GM12878 (cell line): ENCODE measurements at regions not wholly inside any gene's neighbourhood (a gene's known extent, or its start where the extent isn't known, plus 50 kb on each side); places are given as distances from the start of the nearest gene placed in this dataset.

Source experiments
- ATAC-seq: fragments of 200-7000 bp; cut with Tn5 transposase; 3 replicates; pipeline ENCODE4 v1.9.1; 2020; ENCODE audit warnings: mild to moderate bottlenecking, moderate library complexity
- BruUV-seq: library from RNA; stranded (reverse); fragments of 400-500 nt; replicated peaks from 2 replicates; lab custom pipeline; 2021; lab: Mats Ljungman, UMichigan
- CTCF ChIA-PET: fragments of 300-600 bp; sonication (Branson Sonifier 250); formaldehyde crosslinking; extraction: SDS; loops from one replicate; lab custom pipeline; 2021; ENCODE audit warnings: inconsistent platforms; lab: Yijun Ruan, JAX
- POLR2A ChIA-PET: fragments of 350-600 bp; formaldehyde crosslinking; extraction: SDS; loops from one replicate; lab custom pipeline; 2021; ENCODE audit warnings: inconsistent platforms; lab: Charles Lee
- RAD21 ChIA-PET: fragments of 300-600 bp; sonication (Branson Sonifier 250); formaldehyde crosslinking; loops from one replicate; lab custom pipeline; 2023; ENCODE audit warnings: antibody characterized with exemption; ENCODE audit not compliant: unreplicated experiment; lab: Charles Lee
- SMC1A ChIA-PET: fragments of 300-600 bp; sonication (Branson Sonifier 250); formaldehyde crosslinking; loops from one replicate; lab custom pipeline; 2023; ENCODE audit not compliant: unreplicated experiment, uncharacterized antibody; lab: Charles Lee
- DNase-seq: peaks from one replicate; pipeline ENCODE4 v3.0.0-alpha.2; 2011; ENCODE audit warnings: low read depth, low spot score
- FAIRE-seq: peaks from 3 replicates; lab custom pipeline; 2011; peaks lifted over from hg19 to GRCh38; lab: Jason Lieb, UNC
- H2AFZ ChIP-seq: 2 replicates; pipeline ENCODE4 v1.6.0; 2011; ENCODE audit warnings: low read depth, low read length, control low read depth; ENCODE audit not compliant: control insufficient read depth
- H3K27ac ChIP-seq: 2 replicates; pipeline ENCODE4 v1.5.1; 2011; ENCODE audit warnings: control low read depth; ENCODE audit not compliant: control insufficient read depth, insufficient read depth
- H3K27me3 ChIP-seq, 2 experiments: replicated peaks in 1 of 2; 2 replicates each; pipeline versions ENCODE4 v1.6.0 to v1.6.1; 2011; ENCODE audit warnings: low read length in 1 of 2; ENCODE audit not compliant: control insufficient read depth in 2 of 2, insufficient read depth in 2 of 2
- H3K36me3 ChIP-seq, 2 experiments: 2 replicates each; pipeline ENCODE4 v1.5.1; 2011; ENCODE audit warnings: low read length in 1 of 2; ENCODE audit not compliant: control insufficient read depth in 2 of 2, insufficient read depth in 2 of 2
- H3K4me1 ChIP-seq: 2 replicates; pipeline ENCODE4 v1.6.1; 2011; ENCODE audit warnings: mild to moderate bottlenecking, low read length, moderate library complexity, mixed read lengths; ENCODE audit not compliant: control insufficient read depth, insufficient read depth
- H3K4me2 ChIP-seq: 2 replicates; pipeline ENCODE4 v1.6.0; 2011; ENCODE audit warnings: control low read depth; ENCODE audit not compliant: control insufficient read depth, insufficient read depth
- H3K4me3 ChIP-seq: fragments of 200-600 bp; sonication (generic); 2 replicates; pipeline ENCODE4 v1.5.1; 2016
- H3K79me2 ChIP-seq: 2 replicates; pipeline ENCODE4 v1.6.0; 2011; ENCODE audit warnings: low read length; ENCODE audit not compliant: control insufficient read depth, insufficient read depth
- H3K9ac ChIP-seq: 2 replicates; pipeline ENCODE4 v1.8.0; 2011; ENCODE audit warnings: low read length, control low read depth, mixed read lengths; ENCODE audit not compliant: control insufficient read depth, insufficient read depth
- H3K9me3 ChIP-seq: replicated peaks from 3 replicates; pipeline ENCODE4 v1.5.1; 2011; ENCODE audit warnings: mild to moderate bottlenecking, low read length; ENCODE audit not compliant: control insufficient read depth, insufficient read depth
- H4K20me1 ChIP-seq: 2 replicates; pipeline ENCODE4 v1.6.0; 2011; ENCODE audit not compliant: control insufficient read depth, insufficient read depth
- FOXK2 ChIP-seq: fragments of 450-650 bp; IDR thresholded peaks from 2 replicates; pipeline ENCODE4 v1.6.1; 2017; ENCODE audit warnings: mild to moderate bottlenecking, moderate library complexity
- KDM1A ChIP-seq: fragments of 200-600 bp; sonication (generic); IDR thresholded peaks from 2 replicates; pipeline ENCODE4 v1.6.1; 2016; ENCODE audit warnings: borderline replicate concordance
- NFYA ChIP-seq: IDR thresholded peaks from 2 replicates; pipeline ENCODE4 v1.6.1; 2011; ENCODE audit warnings: low read depth, mild to moderate bottlenecking, low read length, improper control_type of control experiment, borderline replicate concordance
- PAX8 ChIP-seq: fragments of 450-650 bp; IDR thresholded peaks from 2 replicates; pipeline ENCODE4 v1.6.1; 2017; ENCODE audit warnings: mild to moderate bottlenecking, moderate library complexity
- POLR2AphosphoS2 ChIP-seq: IDR thresholded peaks from 2 replicates; pipeline ENCODE4 v1.6.1; 2011; ENCODE audit warnings: low read depth, mild to moderate bottlenecking, low read length, improper control_type of control experiment, moderate library complexity
- SMAD1 ChIP-seq: fragments of 450-650 bp; IDR thresholded peaks from 2 replicates; pipeline ENCODE4 v1.6.1; 2018; ENCODE audit warnings: mild to moderate bottlenecking, low read depth; ENCODE audit not compliant: partially characterized antibody
- WGBS: methylation state at CpG from one replicate; pipeline ENCODE4 v1.1.6; 2016; ENCODE audit warnings: low lambda C conversion rate; ENCODE audit not compliant: insufficient replicate concordance, insufficient coverage; ENCODE audit errors: missing lambda C conversion rate; 5-methylcytosine and 5-hydroxymethylcytosine counted together
- in situ Hi-C: fragments of 300-500 bp; cut with MboI; formaldehyde crosslinking; loops from 9 replicates; pipeline ENCODE4 v1.14.3; 2018; ENCODE audit warnings: mixed read lengths
- intact Hi-C: fragments of 100-400 bp; cut with micrococcal nuclease; formaldehyde crosslinking; loops from one replicate; pipeline ENCODE4 v1.14.2; 2022; ENCODE audit not compliant: unreplicated experiment
- TF ChIP-seq, protein P1 (sequence below): fragments of 150-350 bp; IDR thresholded peaks from 2 replicates; pipeline ENCODE4 v1.6.1; 2014; ENCODE audit warnings: mild to moderate bottlenecking, low read depth, low read length
- TF ChIP-seq, protein P2 (sequence below): fragments of 450-650 bp; formaldehyde crosslinking; IDR thresholded peaks from 2 replicates; pipeline ENCODE4 v1.5.0; 2022; ENCODE audit warnings: mild to moderate bottlenecking, missing genetic modification characterization
- TF ChIP-seq, protein P3 (sequence below): IDR thresholded peaks from 2 replicates; pipeline ENCODE4 v1.6.1; 2012; ENCODE audit warnings: mild to moderate bottlenecking, low read depth, low read length

DNA sequence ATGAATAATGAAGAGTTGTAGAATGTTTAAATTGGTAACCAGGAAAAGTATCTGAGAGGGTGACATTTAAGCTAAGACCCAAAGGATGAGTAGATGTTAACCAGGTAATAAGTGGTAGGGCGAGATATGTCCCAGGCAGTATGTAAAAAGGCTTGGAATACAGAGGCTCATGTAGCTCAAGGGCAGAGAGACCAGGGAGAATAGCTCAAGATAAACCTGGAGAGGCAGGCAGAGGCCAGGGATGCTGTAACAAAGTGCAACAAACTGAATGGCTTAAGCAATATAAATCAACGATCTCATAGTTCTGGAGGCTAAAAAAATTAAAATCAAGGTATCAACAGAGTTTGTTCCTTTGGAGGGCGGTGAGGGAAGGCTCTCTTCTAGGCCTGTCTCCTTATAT, 660.8 kb downstream of the KLHL13 start:
- TF ChIP-seq NFYA = no peak
- Histone ChIP-seq H3K36me3 (no peaks in the 10 kb centered on the region), H3K4me1 (no peaks in the 10 kb centered on the region), H3K27ac (no peak overlapping the region), H4K20me1 (no peaks in the 10 kb centered on the region), H3K79me2 (no peaks in the 10 kb centered on the region), H3K9me3 (no peaks in the 10 kb centered on the region), H3K4me3 (no peak overlapping the region), H3K27me3 (no peaks in the 10 kb centered on the region), H3K4me2 (no peak overlapping the region), H3K9ac (no peak overlapping the region), H2AFZ (no peak overlapping the region)
- SMC1A ChIA-PET = no interaction called here
- no peak for ATAC-seq
- DNase-seq = no peak
- POLR2A ChIA-PET = no interaction called here
- RAD21 ChIA-PET = no interaction called here
- no TSS peak for BruUV-seq
- 0% methylated on average over 3 of the region's 3 CpGs for WGBS
- intact Hi-C loops = no loop called here
- CTCF ChIA-PET = no interaction called here
- FAIRE-seq = no peak
- in situ Hi-C loops = no loop called here

DNA sequence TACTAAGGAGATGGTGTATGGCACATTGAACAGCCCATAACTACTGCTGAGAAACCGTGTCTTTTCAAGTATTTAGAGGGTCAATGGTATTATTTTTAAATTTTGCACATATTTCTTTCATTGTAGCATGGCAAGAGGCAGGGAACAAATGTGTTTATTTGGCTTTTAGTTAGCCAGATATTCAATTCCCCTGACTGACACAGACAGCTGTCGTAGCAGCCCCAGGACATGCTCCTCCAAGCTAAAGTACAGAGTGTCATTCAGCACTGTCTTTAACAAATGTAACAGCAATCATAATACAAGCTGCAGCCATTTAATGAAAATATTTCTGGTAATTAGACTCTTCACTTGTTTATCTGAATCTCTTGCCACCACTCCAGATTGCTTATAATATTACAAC, 687.1 kb downstream of the KLHL13 start:
- no peak for DNase-seq
- RAD21 ChIA-PET = no interaction called here

More for the DNA sequence above, 687.1 kb downstream of the KLHL13 start:
- ChIA-PET SMC1A (no interaction called here), CTCF (no interaction called here), POLR2A (no interaction called here)
- 26% methylated on average over 2 of the region's 2 CpGs for WGBS
- H3K36me3 ChIP-seq = no peaks in the 10 kb centered on the region
- TF ChIP-seq PAX8 (no peak), SMAD1 (no peak), KDM1A (no peak), FOXK2 (no peak), POLR2AphosphoS2 (no peak)
- TF ChIP-seq, protein P1, sequence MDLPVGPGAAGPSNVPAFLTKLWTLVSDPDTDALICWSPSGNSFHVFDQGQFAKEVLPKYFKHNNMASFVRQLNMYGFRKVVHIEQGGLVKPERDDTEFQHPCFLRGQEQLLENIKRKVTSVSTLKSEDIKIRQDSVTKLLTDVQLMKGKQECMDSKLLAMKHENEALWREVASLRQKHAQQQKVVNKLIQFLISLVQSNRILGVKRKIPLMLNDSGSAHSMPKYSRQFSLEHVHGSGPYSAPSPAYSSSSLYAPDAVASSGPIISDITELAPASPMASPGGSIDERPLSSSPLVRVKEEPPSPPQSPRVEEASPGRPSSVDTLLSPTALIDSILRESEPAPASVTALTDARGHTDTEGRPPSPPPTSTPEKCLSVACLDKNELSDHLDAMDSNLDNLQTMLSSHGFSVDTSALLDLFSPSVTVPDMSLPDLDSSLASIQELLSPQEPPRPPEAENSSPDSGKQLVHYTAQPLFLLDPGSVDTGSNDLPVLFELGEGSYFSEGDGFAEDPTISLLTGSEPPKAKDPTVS = no peak
- TF ChIP-seq, protein P2, sequence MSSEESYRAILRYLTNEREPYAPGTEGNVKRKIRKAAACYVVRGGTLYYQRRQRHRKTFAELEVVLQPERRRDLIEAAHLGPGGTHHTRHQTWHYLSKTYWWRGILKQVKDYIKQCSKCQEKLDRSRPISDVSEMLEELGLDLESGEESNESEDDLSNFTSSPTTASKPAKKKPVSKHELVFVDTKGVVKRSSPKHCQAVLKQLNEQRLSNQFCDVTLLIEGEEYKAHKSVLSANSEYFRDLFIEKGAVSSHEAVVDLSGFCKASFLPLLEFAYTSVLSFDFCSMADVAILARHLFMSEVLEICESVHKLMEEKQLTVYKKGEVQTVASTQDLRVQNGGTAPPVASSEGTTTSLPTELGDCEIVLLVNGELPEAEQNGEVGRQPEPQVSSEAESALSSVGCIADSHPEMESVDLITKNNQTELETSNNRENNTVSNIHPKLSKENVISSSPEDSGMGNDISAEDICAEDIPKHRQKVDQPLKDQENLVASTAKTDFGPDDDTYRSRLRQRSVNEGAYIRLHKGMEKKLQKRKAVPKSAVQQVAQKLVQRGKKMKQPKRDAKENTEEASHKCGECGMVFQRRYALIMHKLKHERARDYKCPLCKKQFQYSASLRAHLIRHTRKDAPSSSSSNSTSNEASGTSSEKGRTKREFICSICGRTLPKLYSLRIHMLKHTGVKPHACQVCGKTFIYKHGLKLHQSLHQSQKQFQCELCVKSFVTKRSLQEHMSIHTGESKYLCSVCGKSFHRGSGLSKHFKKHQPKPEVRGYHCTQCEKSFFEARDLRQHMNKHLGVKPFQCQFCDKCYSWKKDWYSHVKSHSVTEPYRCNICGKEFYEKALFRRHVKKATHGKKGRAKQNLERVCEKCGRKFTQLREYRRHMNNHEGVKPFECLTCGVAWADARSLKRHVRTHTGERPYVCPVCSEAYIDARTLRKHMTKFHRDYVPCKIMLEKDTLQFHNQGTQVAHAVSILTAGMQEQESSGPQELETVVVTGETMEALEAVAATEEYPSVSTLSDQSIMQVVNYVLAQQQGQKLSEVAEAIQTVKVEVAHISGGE (CRISPR knock-in tag) = no peak
- TF ChIP-seq, protein P3, sequence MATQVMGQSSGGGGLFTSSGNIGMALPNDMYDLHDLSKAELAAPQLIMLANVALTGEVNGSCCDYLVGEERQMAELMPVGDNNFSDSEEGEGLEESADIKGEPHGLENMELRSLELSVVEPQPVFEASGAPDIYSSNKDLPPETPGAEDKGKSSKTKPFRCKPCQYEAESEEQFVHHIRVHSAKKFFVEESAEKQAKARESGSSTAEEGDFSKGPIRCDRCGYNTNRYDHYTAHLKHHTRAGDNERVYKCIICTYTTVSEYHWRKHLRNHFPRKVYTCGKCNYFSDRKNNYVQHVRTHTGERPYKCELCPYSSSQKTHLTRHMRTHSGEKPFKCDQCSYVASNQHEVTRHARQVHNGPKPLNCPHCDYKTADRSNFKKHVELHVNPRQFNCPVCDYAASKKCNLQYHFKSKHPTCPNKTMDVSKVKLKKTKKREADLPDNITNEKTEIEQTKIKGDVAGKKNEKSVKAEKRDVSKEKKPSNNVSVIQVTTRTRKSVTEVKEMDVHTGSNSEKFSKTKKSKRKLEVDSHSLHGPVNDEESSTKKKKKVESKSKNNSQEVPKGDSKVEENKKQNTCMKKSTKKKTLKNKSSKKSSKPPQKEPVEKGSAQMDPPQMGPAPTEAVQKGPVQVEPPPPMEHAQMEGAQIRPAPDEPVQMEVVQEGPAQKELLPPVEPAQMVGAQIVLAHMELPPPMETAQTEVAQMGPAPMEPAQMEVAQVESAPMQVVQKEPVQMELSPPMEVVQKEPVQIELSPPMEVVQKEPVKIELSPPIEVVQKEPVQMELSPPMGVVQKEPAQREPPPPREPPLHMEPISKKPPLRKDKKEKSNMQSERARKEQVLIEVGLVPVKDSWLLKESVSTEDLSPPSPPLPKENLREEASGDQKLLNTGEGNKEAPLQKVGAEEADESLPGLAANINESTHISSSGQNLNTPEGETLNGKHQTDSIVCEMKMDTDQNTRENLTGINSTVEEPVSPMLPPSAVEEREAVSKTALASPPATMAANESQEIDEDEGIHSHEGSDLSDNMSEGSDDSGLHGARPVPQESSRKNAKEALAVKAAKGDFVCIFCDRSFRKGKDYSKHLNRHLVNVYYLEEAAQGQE = no peak
- no peaks in the 10 kb centered on the region for H3K4me1 ChIP-seq
- H2AFZ ChIP-seq = no peak overlapping the region
- BruUV-seq = no TSS peak
- intact Hi-C loops (no loop called here), in situ Hi-C loops (no loop called here)
- H3K27ac ChIP-seq = no peak overlapping the region
- no peaks in the 10 kb centered on the region for H3K79me2 ChIP-seq
- no peak for ATAC-seq
- H3K27me3 ChIP-seq = no peaks in the 10 kb centered on the region
- no peaks in the 10 kb centered on the region for H3K9me3 ChIP-seq
- no peaks in the 10 kb centered on the region for H4K20me1 ChIP-seq
- no peak for FAIRE-seq
- no peak overlapping the region for H3K4me3 ChIP-seq
- no peak overlapping the region for H3K4me2 ChIP-seq
- no peak overlapping the region for H3K9ac ChIP-seq
